T-cell (primary cell): ENCODE measurements at regions not wholly inside any gene's neighbourhood (a gene's known extent, or its start where the extent isn't known, plus 50 kb on each side); places are given as distances from the start of the nearest gene placed in this dataset.

ENCODE experiments used
- ATAC-seq, 4 experiments: fragments of 200-7000 bp in 3 of 4; fragments of 150-1000 bp in 1 of 4; cut with Tn5 transposase; replicated peaks in 1 of 4; 1 replicate in 3 of 4; 2 replicates in 1 of 4; pipeline ENCODE4 v1.10.0; 2021; ENCODE audit warnings: moderate library complexity in 3 of 4, mild to moderate bottlenecking in 2 of 4, moderate number of reproducible peaks in 1 of 4
- CTCF ChIA-PET, 2 donors: fragments of 300-600 bp; sonication (Branson Sonifier 250); formaldehyde crosslinking; loops; one replicate each; lab custom pipeline; 2022; ENCODE audit warnings: antibody characterized with exemption in 2 of 2; lab: Charles Lee
- POLR2A ChIA-PET, 2 donors: fragments of 300-600 bp; sonication (Branson Sonifier 250); formaldehyde crosslinking; loops; one replicate each; lab custom pipeline; 2022; ENCODE audit warnings: antibody characterized with exemption in 2 of 2; lab: Charles Lee
- DNase-seq, 35 experiments: peaks; one replicate each; pipeline versions ENCODE4 v3.0.0 to v3.0.0-alpha.2; 2013 to 2023
- H3K27ac ChIP-seq: one replicate; pipeline ENCODE4 v1.5.1; 2013; ENCODE audit warnings: low read length
- H3K27me3 ChIP-seq, 2 experiments: replicated peaks in 1 of 2; 1 replicate in 1 of 2; 2 replicates in 1 of 2; pipeline versions ENCODE4 v1.6.1 to v1.7.0; 2013; ENCODE audit warnings: low read length in 1 of 2, mixed read lengths in 1 of 2; ENCODE audit not compliant: control insufficient read depth in 2 of 2, insufficient read depth in 2 of 2; ENCODE audit errors: extremely low read depth in 1 of 2
- H3K36me3 ChIP-seq, 2 donors: 1 replicate in 1 of 2; 2 replicates in 1 of 2; pipeline versions ENCODE4 v1.6.1 to v1.7.0; 2013; ENCODE audit warnings: low read length in 1 of 2; ENCODE audit not compliant: control insufficient read depth in 2 of 2, insufficient read depth in 1 of 2; ENCODE audit errors: extremely low read depth in 1 of 2
- H3K4me1 ChIP-seq, 2 experiments: 1 replicate in 1 of 2; 2 replicates in 1 of 2; pipeline versions ENCODE4 v1.6.1 to v1.7.0; 2013; ENCODE audit warnings: low read length in 2 of 2, mixed read lengths in 1 of 2; ENCODE audit not compliant: insufficient read depth in 2 of 2, control insufficient read depth in 1 of 2; ENCODE audit errors: extremely low read depth in 1 of 2
- H3K4me3 ChIP-seq, 2 donors: 1 replicate in 1 of 2; 2 replicates in 1 of 2; pipeline versions ENCODE4 v1.5.1 to v1.7.0; 2013; ENCODE audit warnings: mild to moderate bottlenecking in 2 of 2, low read length in 1 of 2, moderate library complexity in 1 of 2; ENCODE audit not compliant: control insufficient read depth in 1 of 2; ENCODE audit errors: extremely low read depth in 1 of 2
- H3K9me3 ChIP-seq: 2 replicates; pipeline ENCODE4 v1.7.0; 2013
- H3K27ac Mint-ChIP-seq, 2 donors: one replicate each; pipeline ENCODE4 v1.8.0; 2020 to 2021; ENCODE audit warnings: mild to moderate bottlenecking in 2 of 2, mixed read lengths in 2 of 2
- H3K27me3 Mint-ChIP-seq, 2 donors: one replicate each; pipeline ENCODE4 v1.8.0; 2021 to 2022; ENCODE audit warnings: mixed read lengths in 2 of 2
- H3K36me3 Mint-ChIP-seq: one replicate; pipeline ENCODE4 v1.8.0; 2021; ENCODE audit warnings: mixed read lengths
- H3K4me1 Mint-ChIP-seq, 3 donors: one replicate each; pipeline ENCODE4 v1.8.0; 2020 to 2022; ENCODE audit warnings: mixed read lengths in 3 of 3, mild to moderate bottlenecking in 1 of 3
- H3K4me3 Mint-ChIP-seq, 3 donors: one replicate each; pipeline ENCODE4 v1.8.0; 2020 to 2022; ENCODE audit warnings: mild to moderate bottlenecking in 3 of 3, mixed read lengths in 3 of 3, moderate library complexity in 3 of 3
- H3K9me3 Mint-ChIP-seq, 3 donors: one replicate each; pipeline ENCODE4 v1.8.0; 2020 to 2022; ENCODE audit warnings: mixed read lengths in 3 of 3
- WGBS: methylation state at CpG from one replicate; pipeline ENCODE4 v1.1.5; 2013; ENCODE audit warnings: missing lambda C conversion rate; ENCODE audit not compliant: insufficient coverage; 5-methylcytosine and 5-hydroxymethylcytosine counted together

DNA sequence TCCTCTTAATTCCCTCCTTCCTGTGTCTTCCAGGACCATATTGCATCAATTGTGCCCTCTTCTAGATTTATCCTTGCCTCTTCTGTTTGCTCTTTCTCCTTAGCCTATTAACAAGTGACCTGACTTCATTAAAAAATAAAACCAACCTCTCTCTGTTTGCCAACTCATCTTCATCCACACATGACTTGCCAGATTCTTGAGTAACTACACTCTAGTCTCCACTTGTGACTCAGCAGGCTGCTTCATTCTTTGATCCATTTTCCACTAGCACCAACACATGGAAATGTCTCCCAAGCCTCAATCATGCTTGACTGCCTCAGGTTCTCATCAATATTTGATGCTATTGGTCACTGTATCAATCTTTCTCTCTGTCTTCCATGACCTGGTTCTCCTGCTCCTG is 492.4 kb upstream of the TMPO start:
- Mint-ChIP-seq H3K4me1 (no peaks in the 10 kb centered on the region), H3K4me3 (no peak overlapping the region), H3K27ac (no peak overlapping the region), H3K9me3 (peaks cover 0 to 8% (median 2%) of the 10 kb centered on the region in 3 donors), H3K27me3 (no peaks in the 10 kb centered on the region), H3K36me3 (no peaks in the 10 kb centered on the region)
- Histone ChIP-seq H3K4me3 (no peak overlapping the region), H3K27me3 (no peaks in the 10 kb centered on the region), H3K4me1 (no peaks in the 10 kb centered on the region), H3K36me3 (no peaks in the 10 kb centered on the region), H3K27ac (no peak overlapping the region), H3K9me3 (no peaks in the 10 kb centered on the region)
- POLR2A ChIA-PET: no interaction called here
- ATAC-seq: no peak
- no peak for DNase-seq
- CTCF ChIA-PET: no interaction called here

- H3K4me1 ChIP-seq: no peaks in the 10 kb centered on the region
- Mint-ChIP-seq H3K9me3 (peaks cover 4 to 8% (median 5%) of the 10 kb centered on the region in 3 donors), H3K4me1 (no peaks in the 10 kb centered on the region), H3K27me3 (peaks cover 2 to 6% of the 10 kb centered on the region in 2 donors), H3K36me3 (no peaks in the 10 kb centered on the region), H3K4me3 (no peak overlapping the region), H3K27ac (no peak overlapping the region)
- CTCF ChIA-PET: no interaction called here
- POLR2A ChIA-PET: no interaction called here
- DNase-seq (no peak), ATAC-seq (no peak)
- no peak overlapping the region for H3K4me3 ChIP-seq
- 38% methylated on average over 1 of the region's 2 CpGs for WGBS
- no peaks in the 10 kb centered on the region for H3K27me3 ChIP-seq
- no peaks in the 10 kb centered on the region for H3K36me3 ChIP-seq
- no peaks in the 10 kb centered on the region for H3K9me3 ChIP-seq
- H3K27ac ChIP-seq: no peak overlapping the region
Observed at GRCh38 chr12:98037401-98038140, 477.8 kb upstream of the TMPO start.

DNA sequence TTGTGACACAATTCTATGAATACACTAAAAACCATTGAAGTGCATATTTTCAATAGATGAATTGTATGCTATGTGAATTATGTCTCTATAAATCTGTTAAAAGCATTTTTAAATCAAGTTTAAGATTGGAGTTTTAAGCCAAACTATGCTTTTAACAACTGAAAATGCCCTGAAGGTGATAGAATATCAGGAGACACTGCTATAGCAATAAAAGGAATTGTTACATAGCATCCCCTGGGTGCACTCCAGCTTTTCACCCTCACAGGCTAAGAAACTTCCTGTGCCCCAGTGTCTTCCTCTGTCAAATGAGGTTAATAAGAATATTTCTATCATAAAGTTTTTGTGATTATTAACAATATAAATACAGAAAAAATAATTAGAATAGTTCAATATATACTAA is 472.7 kb upstream of the TMPO start:
- H3K27ac ChIP-seq: no peak overlapping the region
- Mint-ChIP-seq H3K36me3 (no peaks in the 10 kb centered on the region), H3K4me3 (no peak overlapping the region), H3K9me3 (peaks cover 4 to 11% (median 4%) of the 10 kb centered on the region in 3 donors), H3K27ac (no peak overlapping the region), H3K27me3 (peaks cover 0 to 5% of the 10 kb centered on the region in 2 donors), H3K4me1 (no peaks in the 10 kb centered on the region)
- ChIA-PET CTCF (no interaction called here), POLR2A (no interaction called here)
- no peaks in the 10 kb centered on the region for H3K9me3 ChIP-seq
- no peak overlapping the region for H3K4me3 ChIP-seq
- no peaks in the 10 kb centered on the region for H3K4me1 ChIP-seq
- ATAC-seq (no peak), DNase-seq (no peak)
- no peaks in the 10 kb centered on the region for H3K27me3 ChIP-seq
- H3K36me3 ChIP-seq: no peaks in the 10 kb centered on the region

GRCh38 chr12:98045395-98045794 is 470.0 kb upstream of the TMPO start:
- ChIA-PET POLR2A (interaction anchor here in 1 of 2 donors (0.6 kb wide), 1 partner anchor 13 kb away, joined by 3 read pairs; no protein-coding TSS in a partner anchor), CTCF (no interaction called here)
- H3K36me3 Mint-ChIP-seq: no peaks in the 10 kb centered on the region
- H3K9me3 ChIP-seq: no peaks in the 10 kb centered on the region
- no peak for ATAC-seq
- no peaks in the 10 kb centered on the region for H3K36me3 ChIP-seq
- no peaks in the 10 kb centered on the region for H3K27me3 ChIP-seq
- H3K27ac Mint-ChIP-seq: no peak overlapping the region
- peaks cover 0 to 8% of the 10 kb centered on the region in 2 donors for H3K27me3 Mint-ChIP-seq
- H3K4me1 Mint-ChIP-seq: no peaks in the 10 kb centered on the region
- no peak overlapping the region for H3K27ac ChIP-seq
- H3K4me3 ChIP-seq: no peak overlapping the region
- no peaks in the 10 kb centered on the region for H3K4me1 ChIP-seq
- H3K9me3 Mint-ChIP-seq: peaks cover 0 to 8% (median 6%) of the 10 kb centered on the region in 3 donors
- DNase-seq: no peak
- no peak overlapping the region for H3K4me3 Mint-ChIP-seq
- 67% methylated on average over 1 of the region's 4 CpGs for WGBS

GRCh38 chr12:98048326-98048725 is 467.1 kb upstream of the TMPO start:
- Histone ChIP-seq H3K4me1 (no peaks in the 10 kb centered on the region), H3K27me3 (no peaks in the 10 kb centered on the region), H3K27ac (no peak overlapping the region), H3K4me3 (no peak overlapping the region), H3K9me3 (no peaks in the 10 kb centered on the region), H3K36me3 (no peaks in the 10 kb centered on the region)
- POLR2A ChIA-PET: no interaction called here
- DNase-seq: no peak
- Mint-ChIP-seq H3K27ac (no peak overlapping the region), H3K4me1 (no peaks in the 10 kb centered on the region), H3K27me3 (peaks cover 0 to 8% of the 10 kb centered on the region in 2 donors), H3K36me3 (no peaks in the 10 kb centered on the region), H3K4me3 (no peak overlapping the region), H3K9me3 (peaks cover 0 to 8% (median 6%) of the 10 kb centered on the region in 3 donors)
- CTCF ChIA-PET: interaction anchor here (0.5 to 0.7 kb wide), 2 partner anchors 537 to 780 kb away, joined by 4 to 5 read pairs; no protein-coding TSS in a partner anchor
- ATAC-seq: no peak

GRCh38 chr12:98053202-98053601 is 462.2 kb upstream of the TMPO start:
- no CpG with 5 or more reads among the region's 2 CpGs for WGBS
- ATAC-seq: no peak
- Mint-ChIP-seq H3K27me3 (peaks cover 0 to 11% of the 10 kb centered on the region in 2 donors), H3K36me3 (no peaks in the 10 kb centered on the region), H3K9me3 (peaks cover 0 to 4% (median 3%) of the 10 kb centered on the region in 3 donors), H3K4me1 (no peaks in the 10 kb centered on the region), H3K4me3 (no peak overlapping the region), H3K27ac (no peak overlapping the region)
- DNase-seq: no peak
- Histone ChIP-seq H3K9me3 (no peaks in the 10 kb centered on the region), H3K36me3 (no peaks in the 10 kb centered on the region), H3K4me1 (no peaks in the 10 kb centered on the region), H3K4me3 (no peak overlapping the region), H3K27ac (no peak overlapping the region), H3K27me3 (no peaks in the 10 kb centered on the region)
- ChIA-PET CTCF (no interaction called here), POLR2A (no interaction called here)
